Endothelial cell (in vitro differentiated cells): ENCODE measurements at regions not wholly inside any gene's neighbourhood (a gene's known extent, or its start where the extent isn't known, plus 50 kb on each side); places are given as distances from the start of the nearest gene placed in this dataset.

ENCODE experiments used
- DNase-seq: peaks from one replicate; pipeline ENCODE4 v3.0.0; 2021; ENCODE audit warnings: low spot score
- H3K27ac Mint-ChIP-seq: one replicate; pipeline ENCODE4 v1.8.0; 2021; ENCODE audit warnings: mixed read lengths, inconsistent platforms; ENCODE audit not compliant: unreplicated experiment
- H3K27me3 Mint-ChIP-seq: one replicate; pipeline ENCODE4 v1.8.0; 2021; ENCODE audit warnings: mild to moderate bottlenecking, moderate library complexity, mixed read lengths, inconsistent platforms; ENCODE audit not compliant: unreplicated experiment
- H3K36me3 Mint-ChIP-seq: one replicate; pipeline ENCODE4 v1.8.0; 2021; ENCODE audit warnings: mild to moderate bottlenecking, low read depth, mixed read lengths, inconsistent platforms; ENCODE audit not compliant: unreplicated experiment
- H3K4me1 Mint-ChIP-seq: one replicate; pipeline ENCODE4 v1.8.0; 2021; ENCODE audit warnings: mild to moderate bottlenecking, mixed read lengths, inconsistent platforms; ENCODE audit not compliant: unreplicated experiment
- H3K4me3 Mint-ChIP-seq: one replicate; pipeline ENCODE4 v1.8.0; 2021; ENCODE audit warnings: mild to moderate bottlenecking, mixed read lengths, inconsistent platforms; ENCODE audit not compliant: unreplicated experiment
- H3K9me3 Mint-ChIP-seq: one replicate; pipeline ENCODE4 v1.8.0; 2021; ENCODE audit warnings: mixed read lengths, inconsistent platforms; ENCODE audit not compliant: unreplicated experiment
- TF ChIP-seq, protein P1 (sequence below): fragments of 200-600 bp; sonication (generic); IDR thresholded peaks from one replicate; pipeline ENCODE4 v1.5.0; 2021; ENCODE audit warnings: antibody characterized with exemption; ENCODE audit not compliant: unreplicated experiment

DNA sequence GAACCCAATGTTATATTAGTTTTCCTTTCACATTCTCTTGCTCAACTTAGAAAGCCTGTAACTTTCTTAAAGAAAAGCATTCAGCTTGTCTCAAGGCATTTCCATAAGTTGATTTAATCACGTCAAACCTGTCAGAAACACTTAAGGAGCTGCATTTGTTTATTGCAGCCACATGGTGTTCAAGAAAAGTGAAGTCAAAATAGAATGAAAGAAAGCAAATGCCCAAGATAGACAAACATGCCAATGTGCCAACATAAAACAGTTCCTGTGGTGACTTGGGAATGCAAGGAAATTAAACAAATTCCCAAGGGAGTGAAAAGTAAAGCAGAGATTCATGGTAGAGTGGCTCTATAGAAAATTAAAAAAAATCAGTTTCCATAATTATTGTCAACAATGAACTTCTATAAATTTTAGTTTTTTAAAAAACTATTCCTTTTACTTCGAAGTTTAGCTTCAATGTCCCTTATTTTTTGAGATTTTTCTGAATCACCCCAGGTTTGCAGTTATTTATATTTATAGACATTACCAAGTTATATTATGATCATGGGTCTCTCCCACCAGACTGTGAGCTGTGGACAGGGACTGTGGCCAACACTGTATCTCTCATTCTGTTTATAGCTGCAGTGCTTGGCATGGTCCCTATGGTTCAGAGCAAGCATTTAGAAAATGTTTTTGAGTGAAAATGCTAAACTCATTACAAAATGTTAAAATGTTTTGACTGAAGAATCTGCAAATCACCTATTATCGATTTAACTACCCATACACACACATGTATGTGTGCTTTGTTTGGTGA is 887.4 kb downstream of the REEP3 start:
- no peaks in the 10 kb centered on the region for H3K9me3 Mint-ChIP-seq
- no peak for DNase-seq
- TF ChIP-seq, protein P1, sequence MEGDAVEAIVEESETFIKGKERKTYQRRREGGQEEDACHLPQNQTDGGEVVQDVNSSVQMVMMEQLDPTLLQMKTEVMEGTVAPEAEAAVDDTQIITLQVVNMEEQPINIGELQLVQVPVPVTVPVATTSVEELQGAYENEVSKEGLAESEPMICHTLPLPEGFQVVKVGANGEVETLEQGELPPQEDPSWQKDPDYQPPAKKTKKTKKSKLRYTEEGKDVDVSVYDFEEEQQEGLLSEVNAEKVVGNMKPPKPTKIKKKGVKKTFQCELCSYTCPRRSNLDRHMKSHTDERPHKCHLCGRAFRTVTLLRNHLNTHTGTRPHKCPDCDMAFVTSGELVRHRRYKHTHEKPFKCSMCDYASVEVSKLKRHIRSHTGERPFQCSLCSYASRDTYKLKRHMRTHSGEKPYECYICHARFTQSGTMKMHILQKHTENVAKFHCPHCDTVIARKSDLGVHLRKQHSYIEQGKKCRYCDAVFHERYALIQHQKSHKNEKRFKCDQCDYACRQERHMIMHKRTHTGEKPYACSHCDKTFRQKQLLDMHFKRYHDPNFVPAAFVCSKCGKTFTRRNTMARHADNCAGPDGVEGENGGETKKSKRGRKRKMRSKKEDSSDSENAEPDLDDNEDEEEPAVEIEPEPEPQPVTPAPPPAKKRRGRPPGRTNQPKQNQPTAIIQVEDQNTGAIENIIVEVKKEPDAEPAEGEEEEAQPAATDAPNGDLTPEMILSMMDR, result no peak
- no peaks in the 10 kb centered on the region for H3K27me3 Mint-ChIP-seq
- no peaks in the 10 kb centered on the region for H3K36me3 Mint-ChIP-seq
- no peaks in the 10 kb centered on the region for H3K4me1 Mint-ChIP-seq
- no peak overlapping the region for H3K4me3 Mint-ChIP-seq
- H3K27ac Mint-ChIP-seq, result no peak overlapping the region

DNA sequence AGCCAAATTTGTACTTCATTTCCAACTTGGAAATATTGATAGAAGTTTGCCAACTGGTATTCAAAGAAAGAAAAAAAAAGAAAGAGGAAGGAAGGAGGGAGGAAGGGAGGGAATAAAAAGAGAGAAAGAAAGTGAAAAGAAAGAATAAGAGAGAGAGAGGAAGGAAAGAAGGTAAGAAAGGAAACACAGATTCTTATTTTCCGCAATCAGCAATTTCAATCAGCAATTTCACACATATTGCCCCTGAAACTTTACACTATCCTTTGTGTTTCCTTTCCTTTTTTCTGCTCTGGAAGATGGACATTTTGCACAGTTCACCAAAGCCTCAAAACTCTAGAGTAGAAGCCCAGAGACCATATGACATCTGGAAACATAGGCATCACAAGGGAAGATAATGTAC is 888.1 kb downstream of the REEP3 start:
- Mint-ChIP-seq H3K27ac (no peak overlapping the region), H3K27me3 (no peaks in the 10 kb centered on the region), H3K9me3 (no peaks in the 10 kb centered on the region), H3K4me1 (no peaks in the 10 kb centered on the region), H3K36me3 (no peaks in the 10 kb centered on the region), H3K4me3 (no peak overlapping the region)
- DNase-seq, result no peak
- TF ChIP-seq, protein P1, result no peak

DNA sequence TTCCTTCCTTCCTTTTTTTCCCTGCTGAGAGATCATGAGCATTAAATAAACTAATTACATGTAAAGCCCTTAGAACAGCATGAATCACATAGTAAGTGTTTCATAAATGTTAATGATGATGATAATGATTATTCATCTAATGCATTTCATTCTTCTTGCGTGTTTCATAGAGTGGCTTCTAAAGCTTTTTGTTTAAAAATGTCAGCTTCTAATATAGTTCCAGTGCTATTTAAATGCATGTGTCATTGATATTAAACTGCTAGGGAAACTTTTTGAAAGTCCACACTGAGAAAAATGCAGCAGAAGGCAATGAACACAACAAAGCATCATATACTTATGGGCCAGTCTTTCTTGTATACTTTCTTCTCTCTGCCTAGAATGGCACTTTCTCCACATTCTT is 894.8 kb downstream of the REEP3 start:
- Mint-ChIP-seq H3K27me3 (no peaks in the 10 kb centered on the region), H3K4me3 (no peak overlapping the region), H3K9me3 (no peaks in the 10 kb centered on the region), H3K36me3 (no peaks in the 10 kb centered on the region), H3K27ac (no peak overlapping the region), H3K4me1 (no peaks in the 10 kb centered on the region)
- no peak for DNase-seq
- TF ChIP-seq, protein P1, result no peak

DNA sequence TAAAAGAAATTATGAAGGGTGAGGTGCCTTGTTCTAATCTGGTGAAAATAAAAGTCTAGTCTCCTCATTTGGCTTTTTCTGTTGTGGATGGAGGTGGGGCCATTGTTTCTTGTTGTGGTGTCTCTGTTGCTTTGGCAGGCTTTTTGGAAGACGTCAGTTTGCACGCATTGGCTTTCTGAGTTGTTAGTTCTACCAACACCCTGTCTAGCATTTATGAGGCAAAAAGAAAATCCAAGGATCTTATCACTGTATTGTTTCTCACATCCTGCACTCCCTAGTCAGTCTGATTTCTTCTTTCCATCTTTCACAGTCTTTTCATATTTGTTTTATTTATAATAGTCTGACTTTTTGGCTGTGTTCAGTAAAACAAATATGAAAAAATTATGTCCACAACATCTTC is 898.3 kb downstream of the REEP3 start:
- no peaks in the 10 kb centered on the region for H3K9me3 Mint-ChIP-seq
- no peak overlapping the region for H3K4me3 Mint-ChIP-seq
- H3K36me3 Mint-ChIP-seq, result no peaks in the 10 kb centered on the region

DNA sequence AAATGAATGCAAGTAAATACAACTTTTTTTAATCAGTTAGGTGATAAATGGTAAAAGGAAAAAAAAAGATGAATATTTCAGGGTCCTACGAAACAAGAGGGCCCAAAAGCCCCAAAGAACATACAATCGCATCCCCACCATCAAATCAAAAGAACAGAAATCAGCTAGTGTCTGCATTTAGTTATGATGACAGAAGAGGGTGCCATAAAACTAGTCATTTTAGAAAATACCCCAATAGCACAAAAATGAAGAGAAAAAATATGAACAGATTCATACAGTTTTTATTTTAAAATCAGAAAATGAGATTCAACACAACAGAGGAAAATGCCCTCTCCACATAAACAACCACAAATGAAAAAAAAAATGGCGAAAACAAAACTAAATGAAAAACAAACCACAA is 905.5 kb downstream of the REEP3 start:
- H3K9me3 Mint-ChIP-seq, result no peaks in the 10 kb centered on the region
- no peak overlapping the region for H3K4me3 Mint-ChIP-seq
- H3K4me1 Mint-ChIP-seq, result no peaks in the 10 kb centered on the region
- no peak for DNase-seq
- TF ChIP-seq, protein P1, result no peak
- H3K36me3 Mint-ChIP-seq, result no peaks in the 10 kb centered on the region
- H3K27ac Mint-ChIP-seq, result no peak overlapping the region
- H3K27me3 Mint-ChIP-seq, result no peaks in the 10 kb centered on the region

More for the DNA sequence above, 898.3 kb downstream of the REEP3 start:
- no peaks in the 10 kb centered on the region for H3K4me1 Mint-ChIP-seq
- no peak overlapping the region for H3K27ac Mint-ChIP-seq
- no peak for DNase-seq
- TF ChIP-seq, protein P1, result no peak
- no peaks in the 10 kb centered on the region for H3K27me3 Mint-ChIP-seq
